Thyroid gland (tissue), 4 donors: ENCODE measurements at regions not wholly inside any gene's neighbourhood (a gene's known extent, or its start where the extent isn't known, plus 50 kb on each side); places are given as distances from the start of the nearest gene placed in this dataset.

Source experiments
- POLR2A ChIP-seq, 2 donors: fragments of 450-650 bp; IDR thresholded peaks; one replicate each; pipeline ENCODE4 v1.6.1; 2017; ENCODE audit warnings: antibody characterized with exemption in 2 of 2, mild to moderate bottlenecking in 2 of 2, moderate library complexity in 1 of 2
- TF ChIP-seq, protein P1 (sequence below), 6 experiments: fragments of 200-600 bp in 3 of 6; fragments of 450-650 bp in 3 of 6; sonication (generic) in 3 of 6; IDR thresholded peaks; one replicate each; pipeline ENCODE4 v1.5.1; 2016 to 2019; ENCODE audit warnings: antibody characterized with exemption in 6 of 6, mild to moderate bottlenecking in 2 of 6, inconsistent platforms in 1 of 6, moderate library complexity in 1 of 6

DNA sequence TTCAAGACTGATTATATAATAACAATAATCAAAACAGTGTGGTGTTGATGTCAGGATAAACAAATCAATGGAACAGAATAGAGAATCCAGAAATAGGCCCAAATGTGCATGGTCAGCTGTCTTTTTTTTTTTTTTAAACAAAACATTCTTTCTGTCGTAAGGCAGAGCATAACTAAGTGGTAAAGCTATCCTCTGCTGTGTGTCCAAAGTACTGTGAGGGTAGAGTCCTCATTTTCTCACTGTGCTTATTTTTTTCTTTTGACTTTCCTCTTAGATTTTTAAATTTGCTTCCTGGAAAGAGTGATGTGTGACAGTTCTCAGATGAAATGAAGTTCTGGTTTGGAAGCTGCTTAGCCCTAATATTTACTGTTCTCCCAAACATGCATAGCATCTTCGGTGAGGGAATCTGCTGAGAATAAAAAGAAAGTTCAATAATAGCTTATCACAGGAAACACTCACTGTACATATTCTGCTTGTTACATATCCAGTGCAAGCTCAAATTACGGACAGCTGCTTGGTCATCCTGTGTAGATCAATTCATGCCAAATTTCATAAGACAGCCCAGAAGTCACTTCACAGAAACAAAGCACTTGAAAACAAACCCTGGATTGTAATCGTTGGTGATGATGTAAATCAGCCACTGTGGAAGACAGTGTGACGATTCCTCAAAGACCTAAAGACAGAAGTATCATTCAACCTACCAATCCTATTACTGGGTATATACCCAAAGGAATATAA is 423.9 kb downstream of the NEBL start:
- TF ChIP-seq POLR2A (IDR thresholded peaks at IDR 0.05): no peak
- TF ChIP-seq, protein P1, sequence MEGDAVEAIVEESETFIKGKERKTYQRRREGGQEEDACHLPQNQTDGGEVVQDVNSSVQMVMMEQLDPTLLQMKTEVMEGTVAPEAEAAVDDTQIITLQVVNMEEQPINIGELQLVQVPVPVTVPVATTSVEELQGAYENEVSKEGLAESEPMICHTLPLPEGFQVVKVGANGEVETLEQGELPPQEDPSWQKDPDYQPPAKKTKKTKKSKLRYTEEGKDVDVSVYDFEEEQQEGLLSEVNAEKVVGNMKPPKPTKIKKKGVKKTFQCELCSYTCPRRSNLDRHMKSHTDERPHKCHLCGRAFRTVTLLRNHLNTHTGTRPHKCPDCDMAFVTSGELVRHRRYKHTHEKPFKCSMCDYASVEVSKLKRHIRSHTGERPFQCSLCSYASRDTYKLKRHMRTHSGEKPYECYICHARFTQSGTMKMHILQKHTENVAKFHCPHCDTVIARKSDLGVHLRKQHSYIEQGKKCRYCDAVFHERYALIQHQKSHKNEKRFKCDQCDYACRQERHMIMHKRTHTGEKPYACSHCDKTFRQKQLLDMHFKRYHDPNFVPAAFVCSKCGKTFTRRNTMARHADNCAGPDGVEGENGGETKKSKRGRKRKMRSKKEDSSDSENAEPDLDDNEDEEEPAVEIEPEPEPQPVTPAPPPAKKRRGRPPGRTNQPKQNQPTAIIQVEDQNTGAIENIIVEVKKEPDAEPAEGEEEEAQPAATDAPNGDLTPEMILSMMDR (IDR thresholded peaks at IDR 0.05): no peak
